GM18867 (cell line): ENCODE measurements at regions not wholly inside any gene's neighbourhood (a gene's known extent, or its start where the extent isn't known, plus 50 kb on each side); places are given as distances from the start of the nearest gene placed in this dataset.
A peak's percentile ranks its signal among the peaks of the same experiment; 100 is the strongest.

ENCODE experiments used
- ATAC-seq: cut with Tn5 transposase; IDR thresholded peaks from one replicate; pipeline ENCODE4 v1.9.1; 2021; ENCODE audit warnings: mild to moderate bottlenecking, moderate library complexity; ENCODE audit not compliant: unreplicated experiment

- ATAC-seq = no peak
Observed at GRCh38 chr5:30103452-30104202, 1089.9 kb upstream of the CDH6 start.

GRCh38 chr5:30103052-30103451 lies 1090.4 kb upstream of the CDH6 start:
- ATAC-seq = no peak

DNA sequence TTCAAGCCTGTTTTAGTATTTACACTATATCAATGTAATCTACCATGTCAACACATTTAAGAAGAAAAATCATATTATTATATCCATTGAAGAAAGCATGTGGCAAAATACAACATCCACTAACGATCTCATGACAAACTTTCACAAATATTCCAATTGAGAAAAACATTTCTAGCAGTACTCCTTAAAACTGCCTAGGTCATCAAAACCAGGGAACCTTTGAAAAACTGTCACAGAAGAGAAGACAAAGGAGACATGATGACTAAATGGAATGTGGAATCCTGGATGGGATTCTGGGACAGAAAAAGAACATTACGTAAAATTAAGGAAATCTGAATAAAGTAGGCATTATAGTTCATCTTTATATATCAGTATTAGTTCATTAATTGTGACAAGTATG lies 1091.3 kb upstream of the CDH6 start:
- no peak for ATAC-seq

DNA sequence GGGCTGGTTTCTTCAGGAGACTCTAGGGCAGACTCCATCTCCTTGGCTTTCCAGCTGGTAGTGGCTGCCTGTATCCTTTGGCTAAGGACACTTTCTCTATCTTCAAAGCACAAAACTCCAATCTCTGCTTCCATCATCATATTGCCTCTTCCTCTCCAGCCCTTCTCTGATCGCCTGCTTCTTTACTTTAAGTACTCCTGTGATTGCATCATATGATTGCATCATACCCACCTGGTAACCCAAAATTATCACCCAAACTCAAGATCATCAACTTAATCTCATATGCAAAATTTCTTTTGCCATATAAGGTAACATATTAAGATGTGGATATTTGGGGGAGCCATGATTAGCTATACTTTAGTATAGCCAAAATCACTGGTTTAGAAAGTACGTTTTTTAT lies 1092.6 kb upstream of the CDH6 start:
- ATAC-seq = no peak

DNA sequence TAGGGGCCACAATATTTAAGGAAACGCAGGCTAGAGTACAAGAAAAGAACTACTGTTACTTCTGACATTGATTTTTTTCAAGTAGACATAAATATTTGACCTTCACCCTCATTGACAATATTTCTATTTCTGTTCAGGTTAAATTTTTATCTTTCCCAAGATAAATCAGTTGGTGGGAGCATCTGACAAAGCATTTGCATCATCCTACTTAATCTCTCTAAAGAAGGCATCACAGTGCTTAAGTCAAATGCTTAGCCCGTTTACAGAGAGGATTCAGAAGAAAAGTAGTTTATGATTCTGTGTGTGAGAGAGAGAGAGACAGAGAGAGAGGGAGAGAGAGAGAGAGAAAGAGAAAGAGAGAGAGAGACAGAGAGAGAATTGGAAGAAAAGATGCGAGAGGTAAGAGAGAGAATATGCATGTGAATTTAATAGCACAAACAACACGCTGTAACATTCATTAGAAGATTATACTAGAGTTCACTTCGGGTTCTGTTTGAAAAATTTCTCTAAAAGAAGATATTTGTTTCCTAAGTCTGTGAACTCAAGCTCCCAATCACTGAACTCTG lies 1093.3 kb upstream of the CDH6 start:
- ATAC-seq = no peak

DNA sequence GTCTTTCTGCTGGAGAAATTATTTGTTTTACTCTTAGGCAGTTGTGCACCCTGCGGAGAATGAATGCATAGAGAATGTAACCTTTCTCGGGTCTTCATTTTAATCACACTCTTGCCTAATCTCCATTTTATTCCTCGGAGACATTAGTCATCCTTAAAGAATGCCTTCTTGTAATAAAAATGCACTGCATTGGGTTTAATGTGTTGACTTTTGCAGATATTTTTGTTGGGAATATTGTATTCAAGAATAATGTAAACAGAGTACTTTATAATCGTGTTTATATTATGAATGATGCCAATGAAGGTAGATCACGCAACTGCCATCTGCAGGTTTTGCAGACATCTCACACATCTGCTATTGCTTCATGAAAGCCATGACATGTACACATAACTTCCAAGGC lies 1093.9 kb upstream of the CDH6 start:
- ATAC-seq = no peak

DNA sequence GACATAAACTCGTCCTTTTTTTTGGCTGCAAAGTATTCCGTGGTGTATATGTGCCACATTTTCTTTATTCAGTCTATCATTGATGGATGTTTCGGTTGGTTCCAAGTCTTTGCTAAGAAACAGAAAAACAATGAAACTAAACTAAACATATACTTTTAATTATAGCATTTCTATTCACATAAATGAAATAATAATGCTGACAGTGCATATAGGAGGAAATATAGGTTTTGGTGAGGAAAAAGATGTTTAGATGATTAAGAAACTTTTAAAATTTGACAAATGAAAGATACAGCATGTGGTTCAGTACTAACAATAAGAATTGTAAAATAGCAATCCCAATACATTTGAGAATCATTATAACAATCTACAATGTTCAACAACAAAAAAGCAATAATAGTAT lies 1094.5 kb upstream of the CDH6 start:
- no peak for ATAC-seq

- no peak for ATAC-seq
Observed at GRCh38 chr5:30092548-30092947, 1100.9 kb upstream of the CDH6 start.

- ATAC-seq = no peak
Observed at GRCh38 chr5:30069441-30070263, 1123.8 kb upstream of the CDH6 start.

DNA sequence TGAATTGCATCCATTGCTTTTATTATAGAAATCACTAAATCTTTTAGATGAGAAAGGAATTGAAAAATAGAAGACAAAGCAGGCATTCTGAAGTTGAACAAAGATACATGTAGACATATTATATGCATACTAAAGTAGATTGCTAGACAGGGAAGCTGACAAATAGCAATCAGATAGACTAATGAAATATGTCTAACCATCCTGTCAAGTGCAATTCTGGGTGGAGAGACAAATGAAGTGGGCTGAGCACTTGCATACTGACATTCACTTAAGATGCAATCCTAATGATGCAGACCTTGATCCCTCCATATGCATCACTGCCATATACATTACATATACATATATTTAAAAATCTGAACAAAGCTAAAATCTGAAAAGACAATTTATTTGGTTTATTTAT lies 1130.0 kb upstream of the CDH6 start:
- ATAC-seq = no peak

GRCh38 chr5:30051976-30052375 lies 1141.5 kb upstream of the CDH6 start:
- ATAC-seq = no peak

GRCh38 chr5:30050056-30050815 lies 1143.2 kb upstream of the CDH6 start:
- ATAC-seq = no peak

GRCh38 chr5:30042677-30043076 lies 1150.8 kb upstream of the CDH6 start:
- no peak for ATAC-seq

GRCh38 chr5:30041831-30042385 lies 1151.6 kb upstream of the CDH6 start:
- no peak for ATAC-seq

- no peak for ATAC-seq
Observed at GRCh38 chr5:30041291-30041690, 1152.2 kb upstream of the CDH6 start.

GRCh38 chr5:30040488-30041118 lies 1152.9 kb upstream of the CDH6 start:
- ATAC-seq = peak; percentile 79

GRCh38 chr5:30039379-30039778 lies 1154.1 kb upstream of the CDH6 start:
- no peak for ATAC-seq

DNA sequence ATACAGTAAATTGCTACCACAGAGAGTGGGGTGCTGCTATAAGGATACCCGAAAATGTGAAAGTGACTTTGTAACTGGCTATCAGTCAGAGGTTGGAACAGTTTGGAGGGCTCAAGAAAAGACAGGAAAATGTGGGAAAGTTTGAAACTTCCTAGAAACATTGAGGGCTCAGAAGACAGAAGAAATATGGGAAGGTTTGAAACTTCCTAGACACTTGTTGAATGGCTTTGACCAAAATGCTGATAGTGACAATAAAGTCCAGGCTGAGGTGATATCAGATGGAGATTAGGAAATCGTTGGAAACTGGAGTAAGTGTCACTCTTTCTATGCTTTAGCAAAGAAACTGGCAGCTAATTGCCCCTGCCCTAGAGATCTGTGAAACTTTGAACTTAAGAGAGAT lies 1158.6 kb upstream of the CDH6 start:
- no peak for ATAC-seq

DNA sequence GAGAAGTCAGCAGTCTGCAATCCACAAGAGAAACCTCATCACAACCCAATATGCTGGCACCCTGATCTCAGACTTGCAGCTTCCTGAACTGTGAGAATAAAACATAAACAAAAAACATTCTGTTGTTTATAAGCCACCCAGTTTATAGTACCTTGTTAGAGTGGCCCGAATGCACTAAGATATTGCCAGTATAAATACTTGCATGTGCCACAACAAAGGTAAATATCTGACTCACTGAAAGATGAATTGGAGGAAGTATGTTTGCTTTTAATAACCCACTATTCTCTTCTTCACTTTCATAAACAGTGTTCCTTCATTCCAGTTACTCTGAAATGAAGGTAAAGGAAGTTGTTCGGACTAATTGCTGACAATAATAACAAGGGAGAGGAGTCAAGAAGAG lies 1163.4 kb upstream of the CDH6 start:
- ATAC-seq = no peak

- ATAC-seq = no peak
Observed at GRCh38 chr5:30001826-30002225, 1191.7 kb upstream of the CDH6 start.

DNA sequence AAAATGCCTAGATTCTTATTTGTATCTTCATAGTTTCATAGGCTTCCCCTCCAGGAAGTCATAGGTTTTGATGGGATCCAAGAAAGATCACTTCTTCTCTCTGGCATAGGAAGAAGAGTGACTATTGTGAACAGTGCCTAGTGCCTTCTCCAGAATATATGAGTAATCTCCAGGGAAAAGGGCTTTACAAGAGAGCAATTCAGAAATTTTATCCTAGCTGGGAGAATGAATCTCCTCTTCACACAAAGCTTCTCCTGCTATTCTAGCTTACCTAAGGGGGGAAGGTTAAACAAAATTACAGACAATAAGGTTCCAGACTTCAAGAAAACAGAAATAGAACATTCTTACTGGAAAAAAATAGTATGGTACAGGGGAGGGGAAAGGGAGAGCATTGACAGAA lies 1193.3 kb upstream of the CDH6 start:
- no peak for ATAC-seq
